ENCODE measurements at regions not wholly inside any gene's neighbourhood (a gene's known extent, or its start where the extent isn't known, plus 50 kb on each side); places are given as distances from the start of the nearest gene placed in this dataset.

- no peaks in the 10 kb centered on the region for H3K36me3 ChIP-seq (replicated peaks in 1 of 2; ENCODE audit: control insufficient read depth in 1 of 2, insufficient read depth in 2 of 2, low read length in 2 of 2)
- H3K9ac ChIP-seq (ENCODE audit: insufficient read depth, low read length, poor library complexity, severe bottlenecking), result no peak overlapping the region
- intact Hi-C loops (cut with micrococcal nuclease), result loop anchor here in 1 of 2 donors (10.0 kb wide), 1 partner anchor 482 kb away; no protein-coding TSS in a partner anchor
- Mint-ChIP-seq H3K9me3 (peaks cover 5 to 12% (median 9%) of the 10 kb centered on the region in 7 donors), H3K27ac (no peak overlapping the region), H3K27me3 (ENCODE audit: low read depth in 3 of 3) (peaks cover 1 to 10% (median 2%) of the 10 kb centered on the region in 3 donors), H3K4me3 (no peak overlapping the region), H3K36me3 (no peaks in the 10 kb centered on the region), H3K4me1 (peaks cover 6% of the 10 kb centered on the region)
- H3K79me2 ChIP-seq (ENCODE audit: insufficient read depth, low read length), result no peaks in the 10 kb centered on the region
- no peak overlapping the region for H3K4me3 ChIP-seq (replicated peaks in 1 of 3; ENCODE audit: low read depth in 2 of 3, low read length in 3 of 3)
- no peaks in the 10 kb centered on the region for H3K4me1 ChIP-seq (ENCODE audit: control insufficient read depth in 1 of 2, insufficient read depth in 2 of 2, low read length in 2 of 2)
- H2AFZ ChIP-seq (ENCODE audit: insufficient read depth, low read depth, low read length, poor library complexity, severe bottlenecking), result no peak overlapping the region
- no peak overlapping the region for H3K4me2 ChIP-seq (replicated peaks; ENCODE audit: extremely low read depth, low read length, poor library complexity, severe bottlenecking)
- H4K20me1 ChIP-seq (ENCODE audit: insufficient read depth, low read length), result no peaks in the 10 kb centered on the region
- no peak overlapping the region for H3K27ac ChIP-seq (ENCODE audit: low read depth in 1 of 2, low read length in 2 of 2)
- no peak for DNase-seq
- no peaks in the 10 kb centered on the region for H3K9me3 ChIP-seq (replicated peaks in 1 of 2; ENCODE audit: control insufficient read depth in 1 of 2, insufficient read depth in 1 of 2, low read length in 2 of 2)
- no peaks in the 10 kb centered on the region for H3K27me3 ChIP-seq (ENCODE audit: control insufficient read depth in 2 of 2, insufficient read depth in 2 of 2, low read length in 2 of 2)
- no peak for TF ChIP-seq CTCF (IDR thresholded peaks at IDR 0.05)
- 100% methylated on average over 1 of the region's 3 CpGs for WGBS (ENCODE audit: insufficient coverage)
Observed at GRCh38 chr14:53306911-53307310, 153.8 kb upstream of the DDHD1 start.

DNA sequence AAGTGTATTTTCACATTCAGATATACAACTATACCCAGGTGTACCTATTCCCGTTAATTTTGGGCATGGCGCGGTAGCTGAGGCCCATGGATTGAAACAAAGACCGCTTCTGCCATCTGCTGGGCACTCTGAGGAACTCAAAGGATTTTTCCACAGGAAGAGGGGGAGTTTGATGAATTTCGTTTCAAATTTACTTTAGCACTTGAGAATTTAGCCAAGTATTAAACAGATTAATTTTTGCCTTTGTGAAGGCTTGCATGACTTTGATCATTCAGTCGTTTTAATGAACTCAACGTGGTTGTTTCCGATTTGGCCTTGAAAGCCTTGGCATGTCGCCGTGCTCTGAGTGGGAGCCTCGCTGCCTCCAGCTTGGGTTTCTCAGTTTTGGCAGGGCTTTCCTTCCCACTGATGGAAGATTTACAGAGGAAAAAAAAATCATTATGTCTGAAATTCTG is 153.2 kb upstream of the DDHD1 start:
- Histone ChIP-seq H3K4me3 (replicated peaks in 1 of 3; ENCODE audit: low read depth in 2 of 3, low read length in 3 of 3) (peak overlapping the region in 1 of 3 experiments; percentile 41), H2AFZ (ENCODE audit: insufficient read depth, low read depth, low read length, poor library complexity, severe bottlenecking) (peak overlapping the region; percentile 43)

More for the DNA sequence above, 153.2 kb upstream of the DDHD1 start:
- Histone ChIP-seq H3K79me2 (ENCODE audit: insufficient read depth, low read length) (no peaks in the 10 kb centered on the region), H3K4me2 (replicated peaks; ENCODE audit: extremely low read depth, low read length, poor library complexity, severe bottlenecking) (peak overlapping the region; percentile 39), H3K9ac (ENCODE audit: insufficient read depth, low read length, poor library complexity, severe bottlenecking) (no peak overlapping the region), H3K4me1 (ENCODE audit: control insufficient read depth in 1 of 2, insufficient read depth in 2 of 2, low read length in 2 of 2) (no peaks in the 10 kb centered on the region), H3K27me3 (ENCODE audit: control insufficient read depth in 2 of 2, insufficient read depth in 2 of 2, low read length in 2 of 2) (no peaks in the 10 kb centered on the region), H4K20me1 (ENCODE audit: insufficient read depth, low read length) (no peaks in the 10 kb centered on the region), H3K27ac (ENCODE audit: low read depth in 1 of 2, low read length in 2 of 2) (no peak overlapping the region), H3K36me3 (replicated peaks in 1 of 2; ENCODE audit: control insufficient read depth in 1 of 2, insufficient read depth in 2 of 2, low read length in 2 of 2) (no peaks in the 10 kb centered on the region), H3K9me3 (replicated peaks in 1 of 2; ENCODE audit: control insufficient read depth in 1 of 2, insufficient read depth in 1 of 2, low read length in 2 of 2) (no peaks in the 10 kb centered on the region)
- Mint-ChIP-seq H3K9me3 (peaks cover 2 to 10% (median 4%) of the 10 kb centered on the region in 7 donors), H3K36me3 (no peaks in the 10 kb centered on the region), H3K4me1 (peaks cover 6% of the 10 kb centered on the region), H3K4me3 (peak overlapping the region; percentile 20 to 67), H3K27ac (no peak overlapping the region), H3K27me3 (ENCODE audit: low read depth in 3 of 3) (peaks cover under 1 to 10% (median 2%) of the 10 kb centered on the region in 3 donors)
- WGBS (ENCODE audit: insufficient coverage), result 4% methylated on average over 7 of the region's 11 CpGs
- peak; percentile 11 to 26 (median 18) for DNase-seq
- TF ChIP-seq CTCF (IDR thresholded peaks at IDR 0.05), result peak; percentile 86
- intact Hi-C loops (cut with micrococcal nuclease), result loop anchor here in 1 of 2 donors (10.0 kb wide), 1 partner anchor 481 kb away; no protein-coding TSS in a partner anchor

Data from CD14-positive monocyte (primary cell).